ENCODE measurements at regions not wholly inside any gene's neighbourhood (a gene's known extent, or its start where the extent isn't known, plus 50 kb on each side); places are given as distances from the start of the nearest gene placed in this dataset.

DNA sequence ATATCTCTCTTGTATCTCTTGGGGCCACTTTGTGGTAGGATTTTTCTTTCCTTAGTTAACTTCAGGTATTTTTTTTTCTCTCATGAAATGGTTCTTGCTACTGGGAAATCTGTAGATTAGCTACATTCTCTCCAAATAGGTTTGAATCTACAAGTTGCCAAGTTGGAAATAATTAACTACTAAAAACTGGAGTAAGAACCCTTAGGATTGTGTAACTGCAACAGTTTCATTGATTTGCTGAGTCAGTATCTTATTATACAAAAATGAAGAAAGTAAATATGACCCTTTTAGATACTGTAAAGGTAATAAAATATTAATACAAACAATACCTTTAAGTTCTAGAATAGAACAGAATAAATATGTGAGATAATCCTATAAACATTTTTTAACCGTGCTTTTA lies 327.9 kb downstream of the CXXC4 start:
- WGBS, 2 donors: 83 to 88% methylated on average over 1 of the region's 1 CpG
- intact Hi-C loops (cut with DNase I): no loop called here

GRCh38 chr4:104163820-104164219 lies 330.9 kb downstream of the CXXC4 start:
- Histone ChIP-seq H3K27me3 (no peaks in the 10 kb centered on the region), H3K9me3 (no peaks in the 10 kb centered on the region), H3K4me1 (no peaks in the 10 kb centered on the region), H3K4me3 (replicated peaks in 1 of 3) (no peak overlapping the region), H3K36me3 (no peaks in the 10 kb centered on the region), H3K27ac (no peak overlapping the region)
- intact Hi-C loops (cut with DNase I): no loop called here
- no peak for TF ChIP-seq POLR2A (IDR thresholded peaks at IDR 0.05)
- TF ChIP-seq, protein P1, sequence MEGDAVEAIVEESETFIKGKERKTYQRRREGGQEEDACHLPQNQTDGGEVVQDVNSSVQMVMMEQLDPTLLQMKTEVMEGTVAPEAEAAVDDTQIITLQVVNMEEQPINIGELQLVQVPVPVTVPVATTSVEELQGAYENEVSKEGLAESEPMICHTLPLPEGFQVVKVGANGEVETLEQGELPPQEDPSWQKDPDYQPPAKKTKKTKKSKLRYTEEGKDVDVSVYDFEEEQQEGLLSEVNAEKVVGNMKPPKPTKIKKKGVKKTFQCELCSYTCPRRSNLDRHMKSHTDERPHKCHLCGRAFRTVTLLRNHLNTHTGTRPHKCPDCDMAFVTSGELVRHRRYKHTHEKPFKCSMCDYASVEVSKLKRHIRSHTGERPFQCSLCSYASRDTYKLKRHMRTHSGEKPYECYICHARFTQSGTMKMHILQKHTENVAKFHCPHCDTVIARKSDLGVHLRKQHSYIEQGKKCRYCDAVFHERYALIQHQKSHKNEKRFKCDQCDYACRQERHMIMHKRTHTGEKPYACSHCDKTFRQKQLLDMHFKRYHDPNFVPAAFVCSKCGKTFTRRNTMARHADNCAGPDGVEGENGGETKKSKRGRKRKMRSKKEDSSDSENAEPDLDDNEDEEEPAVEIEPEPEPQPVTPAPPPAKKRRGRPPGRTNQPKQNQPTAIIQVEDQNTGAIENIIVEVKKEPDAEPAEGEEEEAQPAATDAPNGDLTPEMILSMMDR (IDR thresholded peaks at IDR 0.05): no peak
- WGBS, 2 donors: 53 to 58% methylated on average over 1 of the region's 1 CpG
- no peak for DNase-seq

More for the DNA sequence above, 327.9 kb downstream of the CXXC4 start:
- Histone ChIP-seq H3K4me1 (no peaks in the 10 kb centered on the region), H3K36me3 (no peaks in the 10 kb centered on the region), H3K4me3 (replicated peaks in 1 of 3) (no peak overlapping the region), H3K27ac (no peak overlapping the region), H3K27me3 (no peaks in the 10 kb centered on the region), H3K9me3 (no peaks in the 10 kb centered on the region)
- DNase-seq: no peak
- TF ChIP-seq POLR2A (IDR thresholded peaks at IDR 0.05): no peak
- TF ChIP-seq, protein P1 (IDR thresholded peaks at IDR 0.05): no peak

GRCh38 chr4:104146048-104146447 lies 348.6 kb downstream of the CXXC4 start:
- no peaks in the 10 kb centered on the region for H3K9me3 ChIP-seq
- H3K4me1 ChIP-seq: no peaks in the 10 kb centered on the region
- no peak overlapping the region for H3K27ac ChIP-seq
- no peak overlapping the region for H3K4me3 ChIP-seq (replicated peaks in 1 of 3)
- intact Hi-C loops (cut with DNase I): no loop called here
- H3K36me3 ChIP-seq: no peaks in the 10 kb centered on the region
- DNase-seq: no peak
- WGBS, 2 donors: 77 to 83% methylated on average over 1 of the region's 1 CpG
- no peak for TF ChIP-seq POLR2A (IDR thresholded peaks at IDR 0.05)
- TF ChIP-seq, protein P1 (IDR thresholded peaks at IDR 0.05): no peak
- H3K27me3 ChIP-seq: no peaks in the 10 kb centered on the region

- WGBS, 2 donors: 89 to 97% methylated on average over 1 of the region's 1 CpG
- H3K27ac ChIP-seq: no peak overlapping the region
- intact Hi-C loops (cut with DNase I): no loop called here
- TF ChIP-seq, protein P1 (IDR thresholded peaks at IDR 0.05): no peak
- TF ChIP-seq POLR2A (IDR thresholded peaks at IDR 0.05): no peak
- H3K27me3 ChIP-seq: no peaks in the 10 kb centered on the region
- DNase-seq: no peak
- no peak overlapping the region for H3K4me3 ChIP-seq (replicated peaks in 1 of 3)
- H3K9me3 ChIP-seq: no peaks in the 10 kb centered on the region
- H3K36me3 ChIP-seq: no peaks in the 10 kb centered on the region
- no peaks in the 10 kb centered on the region for H3K4me1 ChIP-seq
Measured at GRCh38 chr4:104138116-104138515, 356.6 kb downstream of the CXXC4 start.

DNA sequence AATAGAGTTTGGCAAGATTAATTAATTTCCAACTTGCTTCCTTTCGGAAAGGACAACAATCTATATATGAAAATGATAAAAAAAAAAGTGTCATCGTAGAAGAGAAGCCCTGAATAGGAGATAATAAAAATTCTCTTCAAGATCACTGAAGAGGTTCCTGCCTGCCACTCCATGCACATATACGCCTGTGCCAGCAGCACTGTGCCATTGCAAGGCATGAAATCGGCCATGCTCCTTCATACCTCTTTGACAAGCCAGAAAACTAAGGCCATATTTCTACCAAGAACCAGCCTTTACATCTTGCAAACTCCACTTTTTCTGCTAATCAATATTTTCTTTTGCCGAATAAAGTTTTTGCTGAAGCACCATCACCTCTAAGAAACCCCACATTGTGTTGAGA lies 365.5 kb downstream of the CXXC4 start:
- TF ChIP-seq, protein P1 (IDR thresholded peaks at IDR 0.05): no peak
- TF ChIP-seq POLR2A (IDR thresholded peaks at IDR 0.05): no peak
- intact Hi-C loops (cut with DNase I): no loop called here
- H3K4me1 ChIP-seq: no peaks in the 10 kb centered on the region
- no peaks in the 10 kb centered on the region for H3K9me3 ChIP-seq
- no peaks in the 10 kb centered on the region for H3K27me3 ChIP-seq
- H3K4me3 ChIP-seq (replicated peaks in 1 of 3): no peak overlapping the region
- H3K27ac ChIP-seq: no peak overlapping the region
- no peaks in the 10 kb centered on the region for H3K36me3 ChIP-seq
- 80 to 86% methylated on average over 5 of the region's 5 CpGs for WGBS, 2 donors
- no peak for DNase-seq
